HepG2 (cell line): ENCODE measurements at regions not wholly inside any gene's neighbourhood (a gene's known extent, or its start where the extent isn't known, plus 50 kb on each side); places are given as distances from the start of the nearest gene placed in this dataset.

Source experiments
- EP300 ChIP-seq, 3 experiments: sonication (generic) in 1 of 3; formaldehyde crosslinking in 1 of 3; IDR thresholded peaks; 2 replicates each; pipeline versions ENCODE4 v1.5.1 to v1.6.1; 2011 to 2020; ENCODE audit warnings: low read depth in 2 of 3, low read length in 2 of 3, borderline replicate concordance in 1 of 3, improper control_type of control experiment in 1 of 3, mild to moderate bottlenecking in 1 of 3, missing genetic modification reagents in 1 of 3, moderate library complexity in 1 of 3
- ERF ChIP-seq: IDR thresholded peaks from 2 replicates; pipeline ENCODE4 v1.6.1; 2018; ENCODE audit warnings: missing biosample characterization, missing genetic modification reagents
- GATAD2A ChIP-seq: IDR thresholded peaks from 2 replicates; pipeline ENCODE4 v1.6.1; 2016
- GFI1 ChIP-seq: sonication (generic); formaldehyde crosslinking; IDR thresholded peaks from 2 replicates; pipeline ENCODE4 v1.5.0; 2020; ENCODE audit warnings: missing genetic modification reagents, mild to moderate bottlenecking, borderline replicate concordance
- HCFC1 ChIP-seq: fragments of 150-350 bp; IDR thresholded peaks from 2 replicates; pipeline ENCODE4 v1.6.1; 2014; ENCODE audit warnings: low read depth, low read length
- HDAC2 ChIP-seq: sonication (generic); formaldehyde crosslinking; IDR thresholded peaks from 2 replicates; pipeline ENCODE4 v1.4.0; 2020; ENCODE audit warnings: missing genetic modification reagents
- MAZ ChIP-seq, 2 experiments: sonication (generic) in 1 of 2; formaldehyde crosslinking in 1 of 2; IDR thresholded peaks; 2 replicates each; pipeline versions ENCODE4 v1.5.0 to v1.6.1; 2012 to 2020; ENCODE audit warnings: low read depth in 2 of 2, mild to moderate bottlenecking in 2 of 2, borderline replicate concordance in 1 of 2, improper control_type of control experiment in 1 of 2, low read length in 1 of 2, missing genetic modification reagents in 1 of 2, moderate library complexity in 1 of 2
- NFKB2 ChIP-seq: sonication (generic); formaldehyde crosslinking; IDR thresholded peaks from 2 replicates; pipeline ENCODE4 v1.4.0; 2020; ENCODE audit warnings: missing genetic modification reagents, borderline replicate concordance
- NR2F2 ChIP-seq: IDR thresholded peaks from 2 replicates; pipeline ENCODE4 v1.6.1; 2012; ENCODE audit warnings: low read depth, inconsistent platforms, borderline replicate concordance
- PCBP2 ChIP-seq: fragments of 200-400 bp; formaldehyde crosslinking; optimal IDR thresholded peaks from 2 replicates; pipeline ENCODE3; 2018; ENCODE audit warnings: low read length, low read depth; ENCODE audit not compliant: poor library complexity, severe bottlenecking
- SOX6 ChIP-seq, 2 experiments: fragments of 450-650 bp in 1 of 2; sonication (generic) in 1 of 2; formaldehyde crosslinking in 1 of 2; IDR thresholded peaks; 2 replicates each; pipeline versions ENCODE4 v1.4.0 to v1.6.1; 2017 to 2020; ENCODE audit warnings: antibody characterized with exemption in 1 of 2, mild to moderate bottlenecking in 1 of 2, missing genetic modification reagents in 1 of 2
- ZNF136 ChIP-seq: sonication (generic); formaldehyde crosslinking; IDR thresholded peaks from 2 replicates; pipeline ENCODE4 v1.8.1; 2022; ENCODE audit warnings: low read depth, mild to moderate bottlenecking, moderate library complexity, missing genetic modification reagents
- ZNF138 ChIP-seq: sonication (generic); formaldehyde crosslinking; IDR thresholded peaks from 2 replicates; pipeline ENCODE4 v1.5.0; 2020; ENCODE audit warnings: mild to moderate bottlenecking, low read depth, missing genetic modification reagents
- ZNF383 ChIP-seq: sonication (generic); formaldehyde crosslinking; IDR thresholded peaks from 2 replicates; pipeline ENCODE4 v1.4.0; 2020; ENCODE audit warnings: missing genetic modification reagents, mild to moderate bottlenecking, borderline replicate concordance
- ZNF562 ChIP-seq: sonication (generic); formaldehyde crosslinking; IDR thresholded peaks from 2 replicates; pipeline ENCODE4 v1.8.0; 2022; ENCODE audit warnings: missing genetic modification reagents, borderline replicate concordance
- ZNF607 ChIP-seq: sonication (generic); formaldehyde crosslinking; IDR thresholded peaks from 2 replicates; pipeline ENCODE4 v1.5.1; 2020; ENCODE audit warnings: missing genetic modification reagents, mild to moderate bottlenecking, borderline replicate concordance
- ZNF776 ChIP-seq: sonication (generic); formaldehyde crosslinking; IDR thresholded peaks from 2 replicates; pipeline ENCODE4 v1.4.0; 2020; ENCODE audit warnings: mild to moderate bottlenecking, missing genetic modification reagents
- TF ChIP-seq, protein P1 (sequence below): IDR thresholded peaks from 2 replicates; pipeline ENCODE4 v1.6.1; 2012; ENCODE audit warnings: low read depth, low read length, improper control_type of control experiment
- TF ChIP-seq, protein P2 (sequence below): sonication (generic); formaldehyde crosslinking; IDR thresholded peaks from 2 replicates; pipeline ENCODE4 v1.4.0; 2020; ENCODE audit warnings: mild to moderate bottlenecking, missing genetic modification reagents
- TF ChIP-seq, protein P3 (sequence below): IDR thresholded peaks from 2 replicates; pipeline ENCODE4 v1.6.1; 2012; ENCODE audit warnings: low read length, improper control_type of control experiment
- TF ChIP-seq, protein P4 (sequence below): sonication (generic); formaldehyde crosslinking; conservative IDR thresholded peaks from 2 replicates; pipeline ENCODE4 v1.4.0; 2020; ENCODE audit warnings: missing genetic modification reagents

DNA sequence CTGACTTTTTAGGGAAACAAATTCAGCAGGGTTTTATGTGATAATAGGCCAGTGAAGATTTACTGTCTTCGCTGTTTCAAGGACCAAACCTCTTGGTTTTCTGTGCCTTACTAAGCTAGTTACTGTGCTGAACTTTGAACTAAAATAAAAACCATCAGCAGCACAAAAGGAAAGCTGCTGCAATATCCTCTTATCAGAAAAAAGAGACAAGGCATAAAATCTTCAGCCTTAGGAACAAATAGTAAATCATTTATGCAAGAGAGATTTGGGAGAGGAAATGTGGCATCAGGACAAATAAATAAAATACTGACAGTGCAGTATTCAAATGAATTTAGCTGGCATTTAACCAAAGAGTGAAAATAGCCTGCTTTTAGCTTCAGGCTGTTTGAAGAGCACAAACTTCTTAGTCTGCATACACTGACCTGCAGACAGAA, 64.1 kb upstream of the EHBP1 start (continued):
- TF ChIP-seq ZNF776 (CRISPR knock-in tag): no peak
- TF ChIP-seq HDAC2 (CRISPR knock-in tag): 0 out of 2 replicates have a peak, but pooled peaks have one; percentile 29
- no peak for TF ChIP-seq ZNF138
- TF ChIP-seq ERF (CRISPR knock-in tag): 0 out of 2 replicates have a peak, but pooled peaks have one; percentile 18
- no peak for TF ChIP-seq HCFC1
- TF ChIP-seq GATAD2A (CRISPR knock-in tag): peak; percentile 70; the same call in 1 of the 2 replicates
- no peak for TF ChIP-seq NFKB2 (CRISPR knock-in tag)
- no peak for TF ChIP-seq GFI1 (CRISPR knock-in tag)
- TF ChIP-seq EP300 (IDR thresholded peaks at IDR 0.05; ENCODE audit: low read depth in 2 of 2, low read length in 2 of 2): peak in 1 of 2 experiments; percentile 46; a peak in 1 of 4 replicates
- no peak for TF ChIP-seq EP300 (CRISPR knock-in tag; IDR thresholded peaks at IDR 0.05; ENCODE audit: borderline replicate concordance)
- TF ChIP-seq PCBP2: no peak
- TF ChIP-seq, protein P1, sequence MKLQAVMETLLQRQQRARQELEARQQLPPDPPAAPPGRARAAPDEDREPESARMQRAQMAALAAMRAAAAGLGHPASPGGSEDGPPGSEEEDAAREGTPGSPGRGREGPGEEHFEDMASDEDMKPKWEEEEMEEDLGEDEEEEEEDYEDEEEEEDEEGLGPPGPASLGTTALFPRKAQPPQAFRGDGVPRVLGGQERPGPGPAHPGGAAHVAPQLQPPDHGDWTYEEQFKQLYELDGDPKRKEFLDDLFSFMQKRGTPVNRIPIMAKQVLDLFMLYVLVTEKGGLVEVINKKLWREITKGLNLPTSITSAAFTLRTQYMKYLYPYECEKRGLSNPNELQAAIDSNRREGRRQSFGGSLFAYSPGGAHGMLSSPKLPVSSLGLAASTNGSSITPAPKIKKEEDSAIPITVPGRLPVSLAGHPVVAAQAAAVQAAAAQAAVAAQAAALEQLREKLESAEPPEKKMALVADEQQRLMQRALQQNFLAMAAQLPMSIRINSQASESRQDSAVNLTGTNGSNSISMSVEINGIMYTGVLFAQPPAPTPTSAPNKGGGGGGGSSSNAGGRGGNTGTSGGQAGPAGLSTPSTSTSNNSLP: no peak
- no peak for TF ChIP-seq ZNF562 (CRISPR knock-in tag)
- no peak for TF ChIP-seq NR2F2
- TF ChIP-seq, protein P2, sequence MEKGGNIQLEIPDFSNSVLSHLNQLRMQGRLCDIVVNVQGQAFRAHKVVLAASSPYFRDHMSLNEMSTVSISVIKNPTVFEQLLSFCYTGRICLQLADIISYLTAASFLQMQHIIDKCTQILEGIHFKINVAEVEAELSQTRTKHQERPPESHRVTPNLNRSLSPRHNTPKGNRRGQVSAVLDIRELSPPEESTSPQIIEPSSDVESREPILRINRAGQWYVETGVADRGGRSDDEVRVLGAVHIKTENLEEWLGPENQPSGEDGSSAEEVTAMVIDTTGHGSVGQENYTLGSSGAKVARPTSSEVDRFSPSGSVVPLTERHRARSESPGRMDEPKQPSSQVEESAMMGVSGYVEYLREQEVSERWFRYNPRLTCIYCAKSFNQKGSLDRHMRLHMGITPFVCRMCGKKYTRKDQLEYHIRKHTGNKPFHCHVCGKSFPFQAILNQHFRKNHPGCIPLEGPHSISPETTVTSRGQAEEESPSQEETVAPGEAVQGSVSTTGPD: no peak
- no peak for TF ChIP-seq SOX6 (IDR thresholded peaks at IDR 0.05)
- 0 out of 2 replicates have a peak, but pooled peaks have one; percentile 11 for TF ChIP-seq SOX6 (CRISPR knock-in tag; IDR thresholded peaks at IDR 0.05)
- TF ChIP-seq ZNF136 (CRISPR knock-in tag): no peak
- TF ChIP-seq, protein P3, sequence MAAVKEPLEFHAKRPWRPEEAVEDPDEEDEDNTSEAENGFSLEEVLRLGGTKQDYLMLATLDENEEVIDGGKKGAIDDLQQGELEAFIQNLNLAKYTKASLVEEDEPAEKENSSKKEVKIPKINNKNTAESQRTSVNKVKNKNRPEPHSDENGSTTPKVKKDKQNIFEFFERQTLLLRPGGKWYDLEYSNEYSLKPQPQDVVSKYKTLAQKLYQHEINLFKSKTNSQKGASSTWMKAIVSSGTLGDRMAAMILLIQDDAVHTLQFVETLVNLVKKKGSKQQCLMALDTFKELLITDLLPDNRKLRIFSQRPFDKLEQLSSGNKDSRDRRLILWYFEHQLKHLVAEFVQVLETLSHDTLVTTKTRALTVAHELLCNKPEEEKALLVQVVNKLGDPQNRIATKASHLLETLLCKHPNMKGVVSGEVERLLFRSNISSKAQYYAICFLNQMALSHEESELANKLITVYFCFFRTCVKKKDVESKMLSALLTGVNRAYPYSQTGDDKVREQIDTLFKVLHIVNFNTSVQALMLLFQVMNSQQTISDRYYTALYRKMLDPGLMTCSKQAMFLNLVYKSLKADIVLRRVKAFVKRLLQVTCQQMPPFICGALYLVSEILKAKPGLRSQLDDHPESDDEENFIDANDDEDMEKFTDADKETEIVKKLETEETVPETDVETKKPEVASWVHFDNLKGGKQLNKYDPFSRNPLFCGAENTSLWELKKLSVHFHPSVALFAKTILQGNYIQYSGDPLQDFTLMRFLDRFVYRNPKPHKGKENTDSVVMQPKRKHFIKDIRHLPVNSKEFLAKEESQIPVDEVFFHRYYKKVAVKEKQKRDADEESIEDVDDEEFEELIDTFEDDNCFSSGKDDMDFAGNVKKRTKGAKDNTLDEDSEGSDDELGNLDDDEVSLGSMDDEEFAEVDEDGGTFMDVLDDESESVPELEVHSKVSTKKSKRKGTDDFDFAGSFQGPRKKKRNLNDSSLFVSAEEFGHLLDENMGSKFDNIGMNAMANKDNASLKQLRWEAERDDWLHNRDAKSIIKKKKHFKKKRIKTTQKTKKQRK: no peak
- TF ChIP-seq, protein P4, sequence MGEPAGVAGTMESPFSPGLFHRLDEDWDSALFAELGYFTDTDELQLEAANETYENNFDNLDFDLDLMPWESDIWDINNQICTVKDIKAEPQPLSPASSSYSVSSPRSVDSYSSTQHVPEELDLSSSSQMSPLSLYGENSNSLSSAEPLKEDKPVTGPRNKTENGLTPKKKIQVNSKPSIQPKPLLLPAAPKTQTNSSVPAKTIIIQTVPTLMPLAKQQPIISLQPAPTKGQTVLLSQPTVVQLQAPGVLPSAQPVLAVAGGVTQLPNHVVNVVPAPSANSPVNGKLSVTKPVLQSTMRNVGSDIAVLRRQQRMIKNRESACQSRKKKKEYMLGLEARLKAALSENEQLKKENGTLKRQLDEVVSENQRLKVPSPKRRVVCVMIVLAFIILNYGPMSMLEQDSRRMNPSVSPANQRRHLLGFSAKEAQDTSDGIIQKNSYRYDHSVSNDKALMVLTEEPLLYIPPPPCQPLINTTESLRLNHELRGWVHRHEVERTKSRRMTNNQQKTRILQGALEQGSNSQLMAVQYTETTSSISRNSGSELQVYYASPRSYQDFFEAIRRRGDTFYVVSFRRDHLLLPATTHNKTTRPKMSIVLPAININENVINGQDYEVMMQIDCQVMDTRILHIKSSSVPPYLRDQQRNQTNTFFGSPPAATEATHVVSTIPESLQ (CRISPR knock-in tag): no peak
- TF ChIP-seq MAZ (IDR thresholded peaks at IDR 0.05; ENCODE audit: borderline replicate concordance, low read depth, low read length): no peak
- TF ChIP-seq MAZ (CRISPR knock-in tag; IDR thresholded peaks at IDR 0.05; ENCODE audit: low read depth): no peak
- no peak for TF ChIP-seq ZNF607 (CRISPR knock-in tag)
- TF ChIP-seq ZNF383 (CRISPR knock-in tag): no peak
